Heart left ventricle (tissue), 13 donors: ENCODE measurements at regions not wholly inside any gene's neighbourhood (a gene's known extent, or its start where the extent isn't known, plus 50 kb on each side); places are given as distances from the start of the nearest gene placed in this dataset.

Experiments
- POLR2A ChIP-seq, 2 donors: fragments of 450-650 bp; IDR thresholded peaks; one replicate each; pipeline ENCODE4 v1.6.1; 2017; ENCODE audit warnings: antibody characterized with exemption in 2 of 2, mild to moderate bottlenecking in 2 of 2, moderate library complexity in 2 of 2
- TF ChIP-seq, protein P1 (sequence below), 12 donors: fragments of 200-600 bp; sonication (generic) in 4 of 12; IDR thresholded peaks; one replicate each; pipeline versions ENCODE4 v1.5.0 to v1.8.0; 2018 to 2022; ENCODE audit warnings: antibody characterized with exemption in 12 of 12, mild to moderate bottlenecking in 5 of 12
- donor health status: ischemic (EF 13 %, LVEDD 7.1; RV severe dilation, severe dysfunction).
- donor health status: DM: no; HTN: yes; CAD: no.
- donor health status: DM: no; HTN: no; CAD: no.
- donor health status: ischemic (EF 25% LVEDD 6.9; RV normal size, moderate dysfunction).
- donor health status: ischemic (EF 25% LVEDD 5.7; RV mildly dilated, moderate dysfunction).
- donor health status: ischemic (EF 35%, LVEDD 5.7; RV mildly dilated, moderate dysfunction).
- donor health status: nonischemic (EF 11% LVEDD 7.7; RV severe dilation, severe dysfunction).
- donor health status: DM: yes; HTN: yes; CAD: no.
- donor health status: PGD.
- donor health status: ischemic (EF 29% LVEDD 5.4; RV normal size, mild dysfunction).
- donor health status: nonischemic (EF 23%, LVEDD 6.1; RV moderate dilation, normal function).

DNA sequence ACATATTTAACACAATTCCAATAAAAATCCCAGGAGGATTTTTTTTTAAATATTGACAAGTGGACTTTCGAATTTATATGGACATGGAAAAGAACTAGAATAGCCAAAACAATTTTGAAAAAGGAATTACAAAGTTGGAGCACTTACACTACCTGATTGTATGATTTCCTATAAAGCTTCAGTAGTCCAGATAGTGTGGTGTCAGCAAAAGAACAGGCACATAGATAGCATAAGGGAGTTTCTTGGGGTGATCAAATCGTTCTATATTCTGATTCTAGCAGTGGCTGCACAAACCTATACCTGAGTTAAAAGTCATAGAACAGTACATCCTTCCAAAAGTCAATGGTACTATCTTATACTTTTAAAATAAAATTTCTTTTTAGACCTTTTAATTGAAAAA is 66.4 kb upstream of the CES5A start:
- TF ChIP-seq, protein P1, sequence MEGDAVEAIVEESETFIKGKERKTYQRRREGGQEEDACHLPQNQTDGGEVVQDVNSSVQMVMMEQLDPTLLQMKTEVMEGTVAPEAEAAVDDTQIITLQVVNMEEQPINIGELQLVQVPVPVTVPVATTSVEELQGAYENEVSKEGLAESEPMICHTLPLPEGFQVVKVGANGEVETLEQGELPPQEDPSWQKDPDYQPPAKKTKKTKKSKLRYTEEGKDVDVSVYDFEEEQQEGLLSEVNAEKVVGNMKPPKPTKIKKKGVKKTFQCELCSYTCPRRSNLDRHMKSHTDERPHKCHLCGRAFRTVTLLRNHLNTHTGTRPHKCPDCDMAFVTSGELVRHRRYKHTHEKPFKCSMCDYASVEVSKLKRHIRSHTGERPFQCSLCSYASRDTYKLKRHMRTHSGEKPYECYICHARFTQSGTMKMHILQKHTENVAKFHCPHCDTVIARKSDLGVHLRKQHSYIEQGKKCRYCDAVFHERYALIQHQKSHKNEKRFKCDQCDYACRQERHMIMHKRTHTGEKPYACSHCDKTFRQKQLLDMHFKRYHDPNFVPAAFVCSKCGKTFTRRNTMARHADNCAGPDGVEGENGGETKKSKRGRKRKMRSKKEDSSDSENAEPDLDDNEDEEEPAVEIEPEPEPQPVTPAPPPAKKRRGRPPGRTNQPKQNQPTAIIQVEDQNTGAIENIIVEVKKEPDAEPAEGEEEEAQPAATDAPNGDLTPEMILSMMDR (IDR thresholded peaks at IDR 0.05): no peak
- no peak for TF ChIP-seq POLR2A (IDR thresholded peaks at IDR 0.05)
